HG02798 (cell line): ENCODE measurements at regions not wholly inside any gene's neighbourhood (a gene's known extent, or its start where the extent isn't known, plus 50 kb on each side); places are given as distances from the start of the nearest gene placed in this dataset.

Experiments used
- ATAC-seq: cut with Tn5 transposase; IDR thresholded peaks from one replicate; pipeline ENCODE4 v1.9.1; 2021; ENCODE audit warnings: mild to moderate bottlenecking; ENCODE audit not compliant: unreplicated experiment, poor library complexity

- ATAC-seq: no peak
These were observed 2847.6 kb upstream of the PCDH20 start for GRCh38 chr13:64263285-64263684.

DNA sequence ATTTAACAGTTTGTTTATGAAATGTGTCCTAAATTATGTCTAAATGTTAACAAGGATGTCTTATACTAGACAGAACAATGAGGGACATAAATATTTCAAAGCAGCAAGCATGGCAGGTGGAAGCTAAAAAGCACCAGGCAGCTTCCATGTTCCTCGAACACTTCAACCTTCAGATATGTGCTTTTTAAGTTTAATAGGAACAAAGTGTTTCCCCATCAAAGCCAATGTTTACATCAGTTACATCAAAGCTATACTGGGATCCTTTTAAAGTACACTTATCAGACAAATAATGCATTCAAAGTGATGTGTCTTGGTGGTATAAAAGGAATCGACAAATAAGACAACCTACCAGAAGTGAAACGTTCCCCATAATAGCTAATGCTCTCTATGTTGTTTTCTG is 2841.1 kb upstream of the PCDH20 start:
- no peak for ATAC-seq

GRCh38 chr13:64255988-64256387 is 2840.3 kb upstream of the PCDH20 start:
- ATAC-seq: no peak

DNA sequence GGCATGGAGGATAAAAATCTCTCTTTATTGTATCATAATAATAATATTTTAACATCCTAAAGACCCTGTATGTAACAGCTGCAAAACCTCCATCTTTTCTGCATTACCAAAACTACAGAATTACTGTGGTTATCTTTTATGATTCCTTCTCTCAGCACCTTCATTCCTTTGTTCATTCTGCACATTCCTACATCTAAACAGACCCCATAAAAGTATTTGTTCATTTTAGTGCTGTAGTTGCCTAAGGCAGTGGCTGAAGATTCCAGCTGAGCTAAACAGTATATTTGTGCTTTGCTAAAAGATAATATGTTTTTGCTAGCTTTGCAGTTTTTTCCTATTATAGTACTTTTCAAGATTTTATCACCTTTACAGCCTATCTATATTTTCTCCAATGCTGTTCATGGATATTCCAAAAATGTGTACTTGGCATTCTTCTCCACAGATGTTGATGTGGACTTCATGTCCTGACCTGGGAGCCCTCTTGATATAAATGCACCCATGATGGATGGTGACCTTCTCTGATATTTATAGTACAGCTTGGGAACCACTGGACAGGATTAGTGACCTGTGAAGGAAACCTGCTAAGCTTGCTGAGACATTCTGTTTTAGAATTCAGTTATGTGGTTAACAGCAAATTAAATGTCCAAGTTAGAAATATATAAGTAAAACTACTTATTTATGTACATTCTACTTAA is 2832.9 kb upstream of the PCDH20 start:
- no peak for ATAC-seq

GRCh38 chr13:64239372-64239771 is 2823.7 kb upstream of the PCDH20 start:
- no peak for ATAC-seq

GRCh38 chr13:64234255-64234654 is 2818.6 kb upstream of the PCDH20 start:
- no peak for ATAC-seq

DNA sequence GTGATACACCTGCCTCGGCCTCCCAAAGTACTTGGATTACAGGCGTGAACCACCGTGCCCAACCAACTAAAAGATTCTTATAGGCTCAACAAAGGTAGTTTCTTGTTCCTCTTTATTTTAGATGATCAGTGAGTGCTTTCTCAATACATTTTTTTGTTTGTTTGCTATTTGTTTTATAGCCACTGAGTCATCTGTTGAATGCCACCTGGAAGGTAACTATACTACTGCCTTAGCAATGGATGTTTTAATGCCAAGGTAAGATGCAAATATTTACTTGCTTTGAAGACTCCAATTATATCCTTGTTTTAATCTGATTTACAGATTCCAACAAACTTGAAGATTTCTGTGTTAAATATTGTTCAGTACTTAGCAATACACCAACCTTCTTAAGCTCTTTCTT is 2807.4 kb upstream of the PCDH20 start:
- ATAC-seq: no peak

GRCh38 chr13:64206430-64207225 is 2791.0 kb upstream of the PCDH20 start:
- ATAC-seq: no peak

DNA sequence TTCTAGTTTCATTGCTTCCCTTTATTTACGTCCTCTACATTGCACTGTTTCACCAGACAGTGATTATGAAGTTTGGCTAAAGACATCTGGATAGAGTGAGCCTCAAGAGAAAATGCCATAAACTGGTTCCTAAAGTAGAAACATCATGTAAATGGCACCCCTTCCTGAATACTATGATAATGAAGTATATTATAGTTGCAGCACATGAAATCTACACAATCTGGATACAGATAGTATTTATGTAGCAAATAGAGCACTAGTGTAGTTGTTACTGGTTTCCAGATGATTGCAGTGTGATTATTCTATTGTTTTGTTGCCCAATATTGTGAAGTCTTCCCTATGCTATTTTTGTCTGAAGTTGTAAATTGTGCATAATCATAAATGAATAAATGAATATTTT is 2786.9 kb upstream of the PCDH20 start:
- ATAC-seq: no peak

GRCh38 chr13:64197232-64197631 is 2781.6 kb upstream of the PCDH20 start:
- no peak for ATAC-seq

DNA sequence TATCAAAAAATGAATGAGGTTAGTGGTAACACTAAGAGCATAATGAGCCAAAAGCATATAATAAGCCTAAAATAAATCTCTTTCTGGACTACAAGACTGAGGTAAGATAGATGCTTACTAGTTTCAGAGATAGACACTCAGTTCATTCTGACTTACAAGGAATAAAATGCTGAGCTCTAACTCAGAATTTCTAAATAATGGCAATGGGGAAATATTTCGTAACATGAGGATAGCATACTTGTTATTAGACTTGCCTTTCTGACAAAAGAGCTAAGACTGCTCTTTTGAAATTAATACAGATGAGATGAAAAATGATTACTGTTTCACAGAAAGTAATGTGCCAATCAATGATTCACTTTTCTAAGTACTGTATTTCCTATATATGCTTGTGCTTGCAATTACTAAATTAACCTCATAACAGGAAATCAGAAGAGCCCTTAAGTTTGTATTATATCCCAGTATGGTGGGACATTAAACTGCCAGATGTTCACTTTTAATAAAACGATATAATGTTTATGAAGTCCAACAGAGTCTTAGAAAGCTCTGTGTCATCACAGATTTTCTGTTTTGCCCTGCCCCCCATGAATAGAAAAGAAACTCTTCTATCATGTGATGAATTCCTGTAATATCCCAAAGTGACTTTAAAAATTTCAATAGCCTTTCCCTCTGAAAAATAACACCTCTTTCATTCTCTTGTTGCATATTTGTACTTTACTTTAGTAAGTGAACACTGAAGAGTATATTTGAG is 2771.0 kb upstream of the PCDH20 start:
- ATAC-seq: no peak

- no peak for ATAC-seq
These were observed 2770.4 kb upstream of the PCDH20 start for GRCh38 chr13:64186071-64186470.

DNA sequence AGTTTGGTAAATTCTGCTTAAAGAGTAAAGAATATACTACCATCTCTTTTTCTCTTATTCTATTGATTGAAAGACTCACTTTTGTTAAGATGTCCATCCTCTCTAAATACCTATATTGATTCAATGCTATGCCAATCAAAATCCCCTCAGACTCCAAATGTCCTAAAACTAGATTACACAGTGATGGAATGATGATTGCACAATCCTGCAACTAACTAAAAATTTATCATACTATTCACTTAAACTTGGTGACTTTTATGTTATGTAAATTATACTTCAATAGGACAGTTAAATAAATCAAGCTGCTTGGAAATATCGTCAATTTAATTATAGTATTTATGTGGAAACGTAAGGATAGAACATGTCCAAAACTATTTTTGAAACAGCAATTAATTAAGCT is 2765.1 kb upstream of the PCDH20 start:
- no peak for ATAC-seq

- ATAC-seq: no peak
These were observed 2750.2 kb upstream of the PCDH20 start for GRCh38 chr13:64165826-64166225.

- ATAC-seq: no peak
These were observed 2748.8 kb upstream of the PCDH20 start for GRCh38 chr13:64164435-64164834.

GRCh38 chr13:64160479-64160878 is 2744.8 kb upstream of the PCDH20 start:
- no peak for ATAC-seq

DNA sequence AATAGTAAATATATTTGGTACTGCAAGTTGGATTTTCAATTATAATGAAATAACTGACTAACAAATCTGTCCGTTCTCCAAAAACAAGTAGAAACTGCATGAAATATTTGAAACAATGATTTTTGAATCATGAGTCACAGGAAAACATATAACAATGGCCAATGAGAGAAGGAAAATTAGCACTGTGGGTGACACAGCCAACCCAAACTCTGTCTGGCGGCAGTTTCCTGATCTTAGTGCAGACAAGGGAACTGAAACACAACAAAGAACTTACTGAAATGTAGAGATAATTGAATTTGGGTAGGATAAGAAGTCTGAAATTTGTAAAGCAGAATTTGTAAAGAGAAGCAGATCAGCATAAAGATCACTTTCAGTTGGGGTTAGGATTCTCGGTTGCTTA is 2743.3 kb upstream of the PCDH20 start:
- no peak for ATAC-seq

DNA sequence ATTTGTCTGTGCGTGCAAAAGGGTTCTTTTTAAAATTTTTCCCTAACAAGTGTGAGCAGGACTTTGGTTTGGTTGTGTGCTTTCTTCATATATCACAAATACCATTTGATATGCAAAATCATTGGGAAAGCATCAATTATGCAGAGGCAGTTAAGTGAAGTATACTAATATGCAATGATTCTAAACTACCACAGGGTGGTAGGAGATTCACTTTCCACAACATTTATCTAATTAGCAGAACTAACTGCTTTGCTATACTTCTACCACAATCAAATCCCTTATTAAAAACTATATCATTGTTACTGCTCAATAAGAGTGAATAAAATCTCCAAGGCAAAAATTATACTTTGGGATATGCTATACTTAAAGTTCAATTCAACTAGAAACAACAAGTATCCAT is 2738.9 kb upstream of the PCDH20 start:
- no peak for ATAC-seq

- ATAC-seq: no peak
These were observed 2715.0 kb upstream of the PCDH20 start for GRCh38 chr13:64130600-64130999.

DNA sequence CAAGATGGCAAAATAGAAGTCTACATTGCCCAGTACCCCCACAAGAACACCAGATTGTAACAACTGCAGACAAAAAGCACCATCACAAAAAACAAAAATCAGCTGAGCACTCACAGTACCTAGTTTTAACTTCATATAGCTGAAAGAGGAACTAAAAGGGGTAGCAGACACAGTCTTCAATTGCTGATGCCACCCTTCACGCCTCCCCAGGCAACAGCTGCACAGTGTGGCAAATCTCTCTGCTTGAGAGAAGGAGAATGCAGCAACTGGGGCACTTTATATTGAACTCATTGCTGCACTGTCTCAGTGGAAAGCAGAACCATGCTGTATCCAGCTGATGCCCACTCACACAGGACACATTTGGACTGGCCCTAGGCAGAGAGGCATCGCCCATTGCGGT is 2714.5 kb upstream of the PCDH20 start:
- ATAC-seq: no peak

DNA sequence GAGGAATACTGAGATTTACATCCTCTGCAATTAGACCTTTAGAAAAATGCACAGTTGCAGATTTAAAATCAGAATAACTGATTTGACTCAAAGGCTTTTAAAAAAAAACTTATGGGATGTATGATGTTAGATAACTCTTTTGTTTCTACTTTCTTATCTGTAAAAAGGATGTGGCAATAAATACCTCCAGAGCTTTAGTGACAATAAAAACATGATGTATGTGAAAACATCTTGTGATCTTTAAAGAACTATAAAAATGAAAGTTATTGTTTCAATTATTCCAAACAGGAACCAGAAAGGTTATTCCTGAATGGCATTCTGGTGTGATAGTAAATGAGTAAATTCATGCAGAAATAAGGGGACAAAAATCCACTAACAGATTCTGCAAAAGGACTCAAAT is 2712.2 kb upstream of the PCDH20 start:
- ATAC-seq: no peak
